Occipital lobe (tissue), 1 donor: ENCODE measurements at regions not wholly inside any gene's neighbourhood (a gene's known extent, or its start where the extent isn't known, plus 50 kb on each side); places are given as distances from the start of the nearest gene placed in this dataset.
"Not testable (repeated sequence)": the region's sequence is repeated elsewhere in the genome, so short reads cannot be mapped to it uniquely, and the experiment has no call there.

ENCODE experiments used
- DNase-seq: peaks from one replicate; lab custom pipeline; 2025; lab: John Stamatoyannopoulos, UW

GRCh38 chr6:26232940-26233648 is 131.9 kb upstream of the BTN3A2 start:
- no peak for DNase-seq

GRCh38 chr6:26233649-26234420 is 131.2 kb upstream of the BTN3A2 start:
- DNase-seq: no peak

GRCh38 chr6:26234421-26235301 is 130.3 kb upstream of the BTN3A2 start:
- DNase-seq: no peak

GRCh38 chr6:26235302-26235670 is 129.7 kb upstream of the BTN3A2 start:
- no peak for DNase-seq

- DNase-seq: not testable (repeated sequence)
Observed at GRCh38 chr6:26239415-26239814, 125.6 kb upstream of the BTN3A2 start.

- no peak for DNase-seq
Observed at GRCh38 chr6:26240157-26241032, 124.6 kb upstream of the BTN3A2 start.

GRCh38 chr6:26241033-26241895 is 123.7 kb upstream of the BTN3A2 start:
- no peak for DNase-seq

GRCh38 chr6:26243132-26243531 is 121.9 kb upstream of the BTN3A2 start:
- no peak for DNase-seq

GRCh38 chr6:26243752-26244151 is 121.2 kb upstream of the BTN3A2 start:
- DNase-seq: no peak

GRCh38 chr6:26246058-26246457 is 118.9 kb upstream of the BTN3A2 start:
- DNase-seq: no peak

GRCh38 chr6:26246553-26246952 is 118.4 kb upstream of the BTN3A2 start:
- DNase-seq: no peak

GRCh38 chr6:26249707-26249956 is 115.4 kb upstream of the BTN3A2 start:
- no peak for DNase-seq

- no peak for DNase-seq
Observed at GRCh38 chr6:26249957-26250697, 114.9 kb upstream of the BTN3A2 start.

- DNase-seq: no peak
Observed at GRCh38 chr6:26250698-26251044, 114.3 kb upstream of the BTN3A2 start.

GRCh38 chr6:26251354-26252076 is 113.5 kb upstream of the BTN3A2 start:
- DNase-seq: no peak

- no peak for DNase-seq
Observed at GRCh38 chr6:26252077-26252472, 112.9 kb upstream of the BTN3A2 start.

- DNase-seq: no peak
Observed at GRCh38 chr6:26254724-26255123, 110.3 kb upstream of the BTN3A2 start.

- DNase-seq: no peak
Observed at GRCh38 chr6:26257272-26257671, 107.7 kb upstream of the BTN3A2 start.
